GM21717 (cell line): ENCODE measurements at regions not wholly inside any gene's neighbourhood (a gene's known extent, or its start where the extent isn't known, plus 50 kb on each side); places are given as distances from the start of the nearest gene placed in this dataset.

Source experiments
- ATAC-seq: cut with Tn5 transposase; IDR thresholded peaks from one replicate; pipeline ENCODE4 v1.9.1; 2021; ENCODE audit warnings: mild to moderate bottlenecking, moderate library complexity; ENCODE audit not compliant: unreplicated experiment

- ATAC-seq, result no peak
These were observed 471.5 kb downstream of the EPHA4 start for GRCh38 chr2:221100467-221101089.

GRCh38 chr2:221102896-221103688 lies 469.0 kb downstream of the EPHA4 start:
- no peak for ATAC-seq

- ATAC-seq, result no peak
These were observed 468.2 kb downstream of the EPHA4 start for GRCh38 chr2:221103930-221104329.

- no peak for ATAC-seq
These were observed 467.7 kb downstream of the EPHA4 start for GRCh38 chr2:221104361-221104811.

- ATAC-seq, result no peak
These were observed 465.9 kb downstream of the EPHA4 start for GRCh38 chr2:221106241-221106640.

- ATAC-seq, result no peak
These were observed 464.7 kb downstream of the EPHA4 start for GRCh38 chr2:221107424-221107823.

GRCh38 chr2:221109552-221109951 lies 462.6 kb downstream of the EPHA4 start:
- ATAC-seq, result no peak

GRCh38 chr2:221111739-221112138 lies 460.4 kb downstream of the EPHA4 start:
- no peak for ATAC-seq

- no peak for ATAC-seq
These were observed 459.4 kb downstream of the EPHA4 start for GRCh38 chr2:221112744-221113143.

- no peak for ATAC-seq
These were observed 456.2 kb downstream of the EPHA4 start for GRCh38 chr2:221115944-221116343.

GRCh38 chr2:221120643-221121042 lies 451.5 kb downstream of the EPHA4 start:
- ATAC-seq, result peak; percentile 87

- no peak for ATAC-seq
These were observed 448.7 kb downstream of the EPHA4 start for GRCh38 chr2:221123396-221123795.

GRCh38 chr2:221124532-221125240 lies 447.4 kb downstream of the EPHA4 start:
- ATAC-seq, result no peak

GRCh38 chr2:221125691-221126090 lies 446.4 kb downstream of the EPHA4 start:
- ATAC-seq, result no peak

- no peak for ATAC-seq
These were observed 442.4 kb downstream of the EPHA4 start for GRCh38 chr2:221129657-221130056.

GRCh38 chr2:221130431-221130830 lies 441.7 kb downstream of the EPHA4 start:
- no peak for ATAC-seq

- no peak for ATAC-seq
These were observed 438.2 kb downstream of the EPHA4 start for GRCh38 chr2:221133941-221134340.

GRCh38 chr2:221134718-221135117 lies 437.4 kb downstream of the EPHA4 start:
- no peak for ATAC-seq

GRCh38 chr2:221135699-221136098 lies 436.4 kb downstream of the EPHA4 start:
- no peak for ATAC-seq

- ATAC-seq, result no peak
These were observed 434.7 kb downstream of the EPHA4 start for GRCh38 chr2:221137385-221137784.

- ATAC-seq, result no peak
These were observed 429.8 kb downstream of the EPHA4 start for GRCh38 chr2:221142341-221142740.

- no peak for ATAC-seq
These were observed 428.9 kb downstream of the EPHA4 start for GRCh38 chr2:221143231-221143630.
